Smooth muscle cell (in vitro differentiated cells): ENCODE measurements at regions not wholly inside any gene's neighbourhood (a gene's known extent, or its start where the extent isn't known, plus 50 kb on each side); places are given as distances from the start of the nearest gene placed in this dataset.

ENCODE experiments used
- DNase-seq: peaks from one replicate; lab custom pipeline; 2025; ENCODE audit not compliant: unreplicated experiment; lab: John Stamatoyannopoulos, UW
- H2AFZ ChIP-seq: fragments of 200-600 bp; sonication (generic); 2 replicates; pipeline ENCODE4 v1.6.0; 2016; ENCODE audit warnings: antibody characterized with exemption, low read depth, mild to moderate bottlenecking
- H3F3A ChIP-seq: fragments of 200-600 bp; sonication (generic); 2 replicates; pipeline ENCODE4 v1.6.0; 2017; ENCODE audit warnings: antibody characterized with exemption, low read depth
- H3K27ac ChIP-seq: fragments of 200-600 bp; sonication (generic); 2 replicates; pipeline ENCODE4 v1.5.1; 2016; ENCODE audit warnings: low read depth, mild to moderate bottlenecking
- H3K27me3 ChIP-seq: fragments of 200-600 bp; sonication (generic); 2 replicates; pipeline ENCODE4 v1.6.1; 2016; ENCODE audit warnings: low read depth, mild to moderate bottlenecking
- H3K36me3 ChIP-seq: fragments of 200-600 bp; sonication (generic); 2 replicates; pipeline ENCODE4 v1.5.1; 2016; ENCODE audit warnings: low read depth
- H3K4me1 ChIP-seq: fragments of 200-600 bp; sonication (generic); 2 replicates; pipeline ENCODE4 v1.5.1; 2016; ENCODE audit warnings: low read depth
- H3K4me2 ChIP-seq: fragments of 200-600 bp; sonication (generic); 2 replicates; pipeline ENCODE4 v1.6.0; 2016; ENCODE audit warnings: mild to moderate bottlenecking
- H3K4me3 ChIP-seq: fragments of 200-600 bp; sonication (generic); 2 replicates; pipeline ENCODE4 v1.5.1; 2016; ENCODE audit warnings: mild to moderate bottlenecking
- H3K79me2 ChIP-seq: fragments of 200-600 bp; sonication (generic); 2 replicates; pipeline ENCODE4 v1.6.0; 2016; ENCODE audit warnings: low read depth, mild to moderate bottlenecking
- H3K9ac ChIP-seq: fragments of 200-600 bp; sonication (generic); 2 replicates; pipeline ENCODE4 v1.6.0; 2016; ENCODE audit warnings: low read depth
- H3K9me3 ChIP-seq: fragments of 200-600 bp; sonication (generic); replicated peaks from 2 replicates; pipeline ENCODE4 v1.5.1; 2016; ENCODE audit warnings: low read depth
- H4K20me1 ChIP-seq: fragments of 200-600 bp; sonication (generic); 2 replicates; pipeline ENCODE4 v1.6.0; 2016; ENCODE audit warnings: low read depth
- CTCF ChIP-seq: fragments of 200-600 bp; sonication (generic); IDR thresholded peaks from 2 replicates; pipeline ENCODE4 v1.5.1; 2017; ENCODE audit warnings: borderline replicate concordance, mild to moderate bottlenecking, antibody characterized with exemption; ENCODE audit not compliant: insufficient read depth, poor library complexity, severe bottlenecking
- WGBS: methylation state at CpG from one replicate; pipeline ENCODE4 v1.1.7; 2016; ENCODE audit warnings: low lambda C conversion rate; 5-methylcytosine and 5-hydroxymethylcytosine counted together

- H4K20me1 ChIP-seq: no peaks in the 10 kb centered on the region
- H2AFZ ChIP-seq: no peak overlapping the region
- H3K27me3 ChIP-seq: no peaks in the 10 kb centered on the region
- H3K4me1 ChIP-seq: no peaks in the 10 kb centered on the region
- H3K9ac ChIP-seq: no peak overlapping the region
- 71% methylated on average over 7 of the region's 7 CpGs for WGBS
- no peak for TF ChIP-seq CTCF
- H3F3A ChIP-seq: peaks cover 20% of the 10 kb centered on the region
- H3K4me2 ChIP-seq: no peak overlapping the region
- no peaks in the 10 kb centered on the region for H3K9me3 ChIP-seq
- no peak overlapping the region for H3K4me3 ChIP-seq
- no peaks in the 10 kb centered on the region for H3K79me2 ChIP-seq
- no peak for DNase-seq
- no peak overlapping the region for H3K27ac ChIP-seq
- H3K36me3 ChIP-seq: no peaks in the 10 kb centered on the region
These were observed 125.6 kb downstream of the CXCL12 start for GRCh38 chr10:44259090-44259874.

- 88% methylated on average over 4 of the region's 4 CpGs for WGBS
- Histone ChIP-seq H3K27me3 (no peaks in the 10 kb centered on the region), H2AFZ (no peak overlapping the region), H3K4me1 (no peaks in the 10 kb centered on the region), H3K36me3 (no peaks in the 10 kb centered on the region), H3K9me3 (no peaks in the 10 kb centered on the region), H3K27ac (no peak overlapping the region), H3K9ac (no peak overlapping the region), H4K20me1 (no peaks in the 10 kb centered on the region), H3K4me2 (peak overlapping the region; percentile 7), H3F3A (peaks cover 17% of the 10 kb centered on the region), H3K79me2 (no peaks in the 10 kb centered on the region), H3K4me3 (no peak overlapping the region)
- DNase-seq: no peak
- no peak for TF ChIP-seq CTCF
These were observed 126.3 kb downstream of the CXCL12 start for GRCh38 chr10:44258460-44259089.

- H3K36me3 ChIP-seq: no peaks in the 10 kb centered on the region
- peak overlapping the region; percentile 7 for H3K4me2 ChIP-seq
- no peak overlapping the region for H3K4me3 ChIP-seq
- H3K27ac ChIP-seq: no peak overlapping the region
- H4K20me1 ChIP-seq: no peaks in the 10 kb centered on the region
- H3K4me1 ChIP-seq: no peaks in the 10 kb centered on the region
- H3K9ac ChIP-seq: no peak overlapping the region
- no peak overlapping the region for H2AFZ ChIP-seq
- H3K9me3 ChIP-seq: no peaks in the 10 kb centered on the region
- 60% methylated on average over 3 of the region's 3 CpGs for WGBS
- H3K27me3 ChIP-seq: no peaks in the 10 kb centered on the region
- TF ChIP-seq CTCF: no peak
- DNase-seq: no peak
- no peaks in the 10 kb centered on the region for H3K79me2 ChIP-seq
- H3F3A ChIP-seq: peaks cover 17% of the 10 kb centered on the region
These were observed 126.9 kb downstream of the CXCL12 start for GRCh38 chr10:44258019-44258418.
